Activated T-helper 2 cell treated with anti-CD3 and anti-CD28 coated beads, Interferon-gamma antibody, Interleukin-2, Interleukin-4, amounts not matched to agents 10 μg/mL and 5 μg/mL and 100 μg/mL, durations not matched to agents 14 hours and 24 hours and 36 hours (primary cell): ENCODE measurements at regions not wholly inside any gene's neighbourhood (a gene's known extent, or its start where the extent isn't known, plus 50 kb on each side); places are given as distances from the start of the nearest gene placed in this dataset.

ENCODE experiments used
- DNase-seq: peaks from one replicate; pipeline ENCODE4 v3.0.0; 2021; ENCODE audit warnings: low spot score
- H3K27ac Mint-ChIP-seq: one replicate; pipeline ENCODE4 v1.8.0; 2021; ENCODE audit warnings: mixed read lengths
- H3K27me3 Mint-ChIP-seq: one replicate; pipeline ENCODE4 v1.8.0; 2021; ENCODE audit warnings: low read depth, mixed read lengths
- H3K36me3 Mint-ChIP-seq: one replicate; pipeline ENCODE4 v1.8.0; 2021; ENCODE audit warnings: low read depth, mixed read lengths
- H3K4me1 Mint-ChIP-seq: one replicate; pipeline ENCODE4 v1.8.0; 2021; ENCODE audit warnings: low read depth, mixed read lengths
- H3K4me3 Mint-ChIP-seq: one replicate; pipeline ENCODE4 v1.8.0; 2021; ENCODE audit warnings: low read depth, mild to moderate bottlenecking, moderate library complexity, mixed read lengths
- H3K9me3 Mint-ChIP-seq: one replicate; pipeline ENCODE4 v1.8.0; 2021; ENCODE audit warnings: mixed read lengths
- intact Hi-C: fragments of 100-400 bp; cut with micrococcal nuclease; formaldehyde crosslinking; loops from one replicate; pipeline ENCODE4 v1.15.1; 2023

- H3K4me1 Mint-ChIP-seq, result no peaks in the 10 kb centered on the region
- intact Hi-C loops, result no loop called here
- DNase-seq, result no peak
These were observed 447.7 kb downstream of the STIM2 start for GRCh38 chr4:27308379-27308778.

GRCh38 chr4:27315625-27316024 lies 455.0 kb downstream of the STIM2 start:
- Mint-ChIP-seq H3K4me1 (no peaks in the 10 kb centered on the region), H3K27ac (no peak overlapping the region), H3K4me3 (no peak overlapping the region), H3K36me3 (no peaks in the 10 kb centered on the region), H3K27me3 (no peaks in the 10 kb centered on the region), H3K9me3 (no peaks in the 10 kb centered on the region)
- intact Hi-C loops, result loop anchor here (5.0 kb wide), 1 partner anchor 268 kb away; no protein-coding TSS in a partner anchor
- DNase-seq, result no peak

More at GRCh38 chr4:27308379-27308778, 447.7 kb downstream of the STIM2 start:
- H3K9me3 Mint-ChIP-seq, result no peaks in the 10 kb centered on the region
- H3K4me3 Mint-ChIP-seq, result no peak overlapping the region
- H3K27me3 Mint-ChIP-seq, result no peaks in the 10 kb centered on the region
- no peaks in the 10 kb centered on the region for H3K36me3 Mint-ChIP-seq
- no peak overlapping the region for H3K27ac Mint-ChIP-seq

- Mint-ChIP-seq H3K27me3 (no peaks in the 10 kb centered on the region), H3K9me3 (no peaks in the 10 kb centered on the region), H3K36me3 (no peaks in the 10 kb centered on the region), H3K27ac (no peak overlapping the region), H3K4me3 (no peak overlapping the region), H3K4me1 (no peaks in the 10 kb centered on the region)
- DNase-seq, result no peak
- intact Hi-C loops, result loop anchor here (5.0 kb wide), 1 partner anchor 269 kb away; no protein-coding TSS in a partner anchor
These were observed 455.5 kb downstream of the STIM2 start for GRCh38 chr4:27316176-27316575.

- no peak for DNase-seq
- Mint-ChIP-seq H3K4me3 (no peak overlapping the region), H3K27ac (no peak overlapping the region), H3K4me1 (no peaks in the 10 kb centered on the region), H3K27me3 (no peaks in the 10 kb centered on the region), H3K9me3 (no peaks in the 10 kb centered on the region), H3K36me3 (no peaks in the 10 kb centered on the region)
- intact Hi-C loops, result loop anchor here (5.0 kb wide), 1 partner anchor 271 kb away; no protein-coding TSS in a partner anchor
These were observed 458.1 kb downstream of the STIM2 start for GRCh38 chr4:27318740-27319139.

GRCh38 chr4:27326991-27327390 lies 466.4 kb downstream of the STIM2 start:
- no peak for DNase-seq
- no peaks in the 10 kb centered on the region for H3K9me3 Mint-ChIP-seq
- H3K36me3 Mint-ChIP-seq, result no peaks in the 10 kb centered on the region
- intact Hi-C loops, result no loop called here
- H3K27ac Mint-ChIP-seq, result no peak overlapping the region
- no peaks in the 10 kb centered on the region for H3K27me3 Mint-ChIP-seq
- H3K4me1 Mint-ChIP-seq, result no peaks in the 10 kb centered on the region
- H3K4me3 Mint-ChIP-seq, result no peak overlapping the region

GRCh38 chr4:27327421-27328181 lies 467.0 kb downstream of the STIM2 start:
- Mint-ChIP-seq H3K36me3 (no peaks in the 10 kb centered on the region), H3K27ac (no peak overlapping the region), H3K9me3 (no peaks in the 10 kb centered on the region), H3K4me3 (no peak overlapping the region), H3K4me1 (no peaks in the 10 kb centered on the region), H3K27me3 (no peaks in the 10 kb centered on the region)
- intact Hi-C loops, result no loop called here
- no peak for DNase-seq

GRCh38 chr4:27338530-27338929 lies 477.9 kb downstream of the STIM2 start:
- intact Hi-C loops, result no loop called here
- H3K27me3 Mint-ChIP-seq, result no peaks in the 10 kb centered on the region
- H3K9me3 Mint-ChIP-seq, result no peaks in the 10 kb centered on the region
- H3K4me1 Mint-ChIP-seq, result no peaks in the 10 kb centered on the region
- H3K36me3 Mint-ChIP-seq, result no peaks in the 10 kb centered on the region
- H3K27ac Mint-ChIP-seq, result no peak overlapping the region
- H3K4me3 Mint-ChIP-seq, result no peak overlapping the region
- DNase-seq, result no peak

GRCh38 chr4:27343411-27343810 lies 482.8 kb downstream of the STIM2 start:
- H3K27me3 Mint-ChIP-seq, result no peaks in the 10 kb centered on the region
- H3K27ac Mint-ChIP-seq, result no peak overlapping the region
- intact Hi-C loops, result no loop called here
- H3K4me3 Mint-ChIP-seq, result no peak overlapping the region
- H3K36me3 Mint-ChIP-seq, result no peaks in the 10 kb centered on the region
- H3K9me3 Mint-ChIP-seq, result no peaks in the 10 kb centered on the region
- DNase-seq, result no peak
- H3K4me1 Mint-ChIP-seq, result no peaks in the 10 kb centered on the region

- DNase-seq, result no peak
- Mint-ChIP-seq H3K27ac (no peak overlapping the region), H3K4me3 (no peak overlapping the region), H3K36me3 (no peaks in the 10 kb centered on the region), H3K27me3 (no peaks in the 10 kb centered on the region), H3K9me3 (no peaks in the 10 kb centered on the region), H3K4me1 (no peaks in the 10 kb centered on the region)
- intact Hi-C loops, result no loop called here
These were observed 489.5 kb downstream of the STIM2 start for GRCh38 chr4:27350161-27350560.

GRCh38 chr4:27357283-27357682 lies 496.6 kb downstream of the STIM2 start:
- Mint-ChIP-seq H3K4me1 (no peaks in the 10 kb centered on the region), H3K36me3 (no peaks in the 10 kb centered on the region), H3K9me3 (no peaks in the 10 kb centered on the region), H3K27me3 (no peaks in the 10 kb centered on the region), H3K27ac (no peak overlapping the region), H3K4me3 (no peak overlapping the region)
- intact Hi-C loops, result no loop called here
- DNase-seq, result no peak

GRCh38 chr4:27358269-27358668 lies 497.6 kb downstream of the STIM2 start:
- H3K4me3 Mint-ChIP-seq, result no peak overlapping the region
- H3K4me1 Mint-ChIP-seq, result no peaks in the 10 kb centered on the region
- intact Hi-C loops, result no loop called here
- no peaks in the 10 kb centered on the region for H3K36me3 Mint-ChIP-seq
- no peak for DNase-seq
- H3K27me3 Mint-ChIP-seq, result no peaks in the 10 kb centered on the region
- no peak overlapping the region for H3K27ac Mint-ChIP-seq
- no peaks in the 10 kb centered on the region for H3K9me3 Mint-ChIP-seq

GRCh38 chr4:27360131-27360530 lies 499.5 kb downstream of the STIM2 start:
- no peak overlapping the region for H3K27ac Mint-ChIP-seq
- no peaks in the 10 kb centered on the region for H3K4me1 Mint-ChIP-seq
- intact Hi-C loops, result no loop called here
- H3K4me3 Mint-ChIP-seq, result no peak overlapping the region
- DNase-seq, result no peak
- no peaks in the 10 kb centered on the region for H3K9me3 Mint-ChIP-seq
- no peaks in the 10 kb centered on the region for H3K27me3 Mint-ChIP-seq
- H3K36me3 Mint-ChIP-seq, result no peaks in the 10 kb centered on the region

GRCh38 chr4:27360790-27361267 lies 500.2 kb downstream of the STIM2 start:
- H3K36me3 Mint-ChIP-seq, result no peaks in the 10 kb centered on the region
- no peak overlapping the region for H3K27ac Mint-ChIP-seq
- H3K4me3 Mint-ChIP-seq, result no peak overlapping the region
- no peak for DNase-seq
- H3K9me3 Mint-ChIP-seq, result no peaks in the 10 kb centered on the region
- H3K4me1 Mint-ChIP-seq, result no peaks in the 10 kb centered on the region
- H3K27me3 Mint-ChIP-seq, result no peaks in the 10 kb centered on the region
- intact Hi-C loops, result no loop called here
